HG03103 (cell line): ENCODE measurements at regions not wholly inside any gene's neighbourhood (a gene's known extent, or its start where the extent isn't known, plus 50 kb on each side); places are given as distances from the start of the nearest gene placed in this dataset.
A peak's percentile ranks its signal among the peaks of the same experiment; 100 is the strongest.

ENCODE experiments used
- ATAC-seq: cut with Tn5 transposase; IDR thresholded peaks from one replicate; pipeline ENCODE4 v1.9.1; 2021; ENCODE audit warnings: low read depth; ENCODE audit not compliant: unreplicated experiment

- ATAC-seq = peak; percentile 70
Measured at GRCh38 chr13:24104723-24105122, 55.8 kb upstream of the SPATA13 start.

- no peak for ATAC-seq
Measured at GRCh38 chr13:24106429-24106828, 54.1 kb upstream of the SPATA13 start.

GRCh38 chr13:24107955-24108614, 52.4 kb upstream of the SPATA13 start:
- no peak for ATAC-seq

- ATAC-seq = no peak
Measured at GRCh38 chr13:24108615-24108965, 51.9 kb upstream of the SPATA13 start.

- no peak for ATAC-seq
Measured at GRCh38 chr13:24110011-24110410, 50.5 kb upstream of the SPATA13 start.
